ENCODE measurements at regions not wholly inside any gene's neighbourhood (a gene's known extent, or its start where the extent isn't known, plus 50 kb on each side); places are given as distances from the start of the nearest gene placed in this dataset.

GRCh38 chr5:34469971-34470370, 186.2 kb upstream of the RAI14 start:
- H3K4me2 ChIP-seq (ENCODE audit: insufficient read depth, low read length) = no peak overlapping the region
- H3K36me3 ChIP-seq (ENCODE audit: control insufficient read depth, insufficient read depth, low read length) = no peaks in the 10 kb centered on the region
- no peak for ATAC-seq
- H3K4me3 ChIP-seq = no peak overlapping the region
- H3K27ac ChIP-seq (ENCODE audit: extremely low read depth, low read depth, low read length) = no peak overlapping the region
- H3K27me3 ChIP-seq (ENCODE audit: control insufficient read depth in 2 of 2, insufficient read depth in 2 of 2, low read length in 2 of 2) = no peaks in the 10 kb centered on the region
- H2AFZ ChIP-seq (ENCODE audit: low read depth, low read length) = no peak overlapping the region
- TF ChIP-seq SAFB (IDR thresholded peaks at IDR 0.05; ENCODE audit: borderline replicate concordance, low read depth, low read length) = no peak
- no peak for TF ChIP-seq EP400 (IDR thresholded peaks at IDR 0.05)
- no peak for TF ChIP-seq ZNF586 (CRISPR knock-in tag; conservative IDR thresholded peaks at IDR 0.05)
- no peak for TF ChIP-seq NFIX (CRISPR knock-in tag; IDR thresholded peaks at IDR 0.05; ENCODE audit: low read depth)
- TF ChIP-seq ETS2 (tag; IDR thresholded peaks at IDR 0.05; ENCODE audit: borderline replicate concordance, poor library complexity, severe bottlenecking) = no peak
- TF ChIP-seq FOXK1 (CRISPR knock-in tag; IDR thresholded peaks at IDR 0.05; ENCODE audit: borderline replicate concordance) = no peak
- no peak for TF ChIP-seq MIER1 (IDR thresholded peaks at IDR 0.05; ENCODE audit: low read depth)
- TF ChIP-seq SRSF7 (optimal IDR thresholded peaks at IDR 0.05; ENCODE audit: low read depth, low read length) = no peak
- TF ChIP-seq TCFL5 (CRISPR knock-in tag; conservative IDR thresholded peaks at IDR 0.05) = no peak
- TF ChIP-seq DMBX1 (CRISPR knock-in tag; IDR thresholded peaks at IDR 0.05; ENCODE audit: borderline replicate concordance) = no peak
- no peaks in the 10 kb centered on the region for H3K9me3 ChIP-seq (replicated peaks; ENCODE audit: control insufficient read depth, insufficient read depth, low read depth, low read length)
- FAIRE-seq = no peak
- 4% methylated on average over 3 of the region's 3 CpGs for WGBS (ENCODE audit: insufficient coverage, low coverage, missing lambda C conversion rate)
- DNase-seq (ENCODE audit: extremely low read depth in 1 of 4, low spot score in 3 of 4) = no peak
- H3K4me1 ChIP-seq (replicated peaks in 1 of 2; ENCODE audit: control insufficient read depth in 2 of 2, insufficient read depth in 2 of 2, low read length in 2 of 2) = no peaks in the 10 kb centered on the region; a peak in 1 of 5 replicates
- no peak overlapping the region for H3K9ac ChIP-seq (ENCODE audit: insufficient read depth in 1 of 2, low read depth in 2 of 2, low read length in 2 of 2)
- H3K9me1 ChIP-seq (ENCODE audit: control insufficient read depth, insufficient read depth, low read length) = no peaks in the 10 kb centered on the region
- intact Hi-C loops (cut with micrococcal nuclease) (loop anchor here (5.0 to 10.0 kb wide), 3 partner anchors 67 to 1457 kb away; no protein-coding TSS in a partner anchor), in situ Hi-C loops (cut with MboI) (loop anchor here (10.0 to 25.0 kb wide), 3 partner anchors 285 to 1033 kb away; partner anchors contain the start of gene TARS1)
- POLR2A ChIA-PET = interaction anchor here (0.5 kb wide), 1 partner anchor 30 kb away, joined by 3 read pairs; no protein-coding TSS in a partner anchor
- H3K79me2 ChIP-seq (ENCODE audit: control insufficient read depth, insufficient read depth, low read length) = no peaks in the 10 kb centered on the region
- BruUV-seq (replicated peaks) = no TSS peak
- CTCF ChIA-PET (ENCODE audit: low intra/inter-chr PET ratio) = no interaction called here
- no peaks in the 10 kb centered on the region for H4K20me1 ChIP-seq (replicated peaks; ENCODE audit: control insufficient read depth, insufficient read depth, low read length)

All from K562 (cell line).